Liver (tissue), 3 donors: ENCODE measurements at regions not wholly inside any gene's neighbourhood (a gene's known extent, or its start where the extent isn't known, plus 50 kb on each side); places are given as distances from the start of the nearest gene placed in this dataset.
"Not testable (repeated sequence)": the region's sequence is repeated elsewhere in the genome, so short reads cannot be mapped to it uniquely, and the experiment has no call there.

ENCODE experiments used
- ATF3 ChIP-seq: IDR thresholded peaks from 2 replicates; pipeline ENCODE4 v1.6.1; 2016; ENCODE audit warnings: antibody characterized with exemption
- CTCF ChIP-seq: fragments of 150-350 bp; IDR thresholded peaks from 2 replicates; pipeline ENCODE4 v1.5.1; 2017; ENCODE audit warnings: improper control_type of control experiment, low read depth, low read length; ENCODE audit not compliant: missing input control
- FOXA1 ChIP-seq: IDR thresholded peaks from 2 replicates; pipeline ENCODE4 v1.6.1; 2016; ENCODE audit warnings: antibody characterized with exemption
- FOXA2 ChIP-seq: IDR thresholded peaks from 2 replicates; pipeline ENCODE4 v1.6.1; 2016; ENCODE audit warnings: antibody characterized with exemption
- GABPA ChIP-seq, 2 donors: IDR thresholded peaks in 1 of 2; conservative IDR thresholded peaks in 1 of 2; 2 replicates each; pipeline ENCODE4 v1.6.1; 2016; ENCODE audit warnings: antibody characterized with exemption in 2 of 2, mild to moderate bottlenecking in 1 of 2, moderate library complexity in 1 of 2
- HNF4A ChIP-seq, 2 donors: conservative IDR thresholded peaks; 2 replicates each; pipeline ENCODE4 v1.6.1; 2016; ENCODE audit warnings: antibody characterized with exemption in 2 of 2, mild to moderate bottlenecking in 2 of 2
- JUND ChIP-seq, 2 donors: IDR thresholded peaks; 2 replicates each; pipeline ENCODE4 v1.6.1; 2016; ENCODE audit warnings: antibody characterized with exemption in 2 of 2
- MAX ChIP-seq: IDR thresholded peaks from 2 replicates; pipeline ENCODE4 v1.6.1; 2016; ENCODE audit warnings: antibody characterized with exemption
- RAD21 ChIP-seq, 2 donors: IDR thresholded peaks; 2 replicates each; pipeline ENCODE4 v1.6.1; 2016; ENCODE audit warnings: antibody characterized with exemption in 2 of 2, mild to moderate bottlenecking in 2 of 2
- REST ChIP-seq: IDR thresholded peaks from 2 replicates; pipeline ENCODE4 v1.6.1; 2016; ENCODE audit warnings: antibody characterized with exemption, mild to moderate bottlenecking
- RXRA ChIP-seq, 2 donors: IDR thresholded peaks; 2 replicates each; pipeline ENCODE4 v1.6.1; 2017 to 2018; ENCODE audit warnings: antibody characterized with exemption in 2 of 2, mild to moderate bottlenecking in 1 of 2
- TAF1 ChIP-seq: conservative IDR thresholded peaks from 2 replicates; pipeline ENCODE4 v1.6.1; 2016; ENCODE audit warnings: antibody characterized with exemption, mild to moderate bottlenecking
- YY1 ChIP-seq: IDR thresholded peaks from 2 replicates; pipeline ENCODE4 v1.6.1; 2016; ENCODE audit warnings: antibody characterized with exemption, mild to moderate bottlenecking
- ZBTB33 ChIP-seq: IDR thresholded peaks from 2 replicates; pipeline ENCODE4 v1.6.1; 2016; ENCODE audit warnings: antibody characterized with exemption
- donor health status: healthy.
- donor health status: healthy.

GRCh38 chr2:89982246-89982645, 1290.8 kb downstream of the RPIA start:
- not testable (repeated sequence) for TF ChIP-seq JUND (IDR thresholded peaks at IDR 0.05); MAX; ATF3; CTCF; FOXA2; RAD21 (IDR thresholded peaks at IDR 0.05); HNF4A (conservative IDR thresholded peaks at IDR 0.05); FOXA1; GABPA (IDR thresholded peaks at IDR 0.05 in 1 of 2, conservative IDR thresholded peaks at IDR 0.05 in 1 of 2); TAF1; YY1; RXRA (IDR thresholded peaks at IDR 0.05); REST; ZBTB33
